Parathyroid adenoma (tissue), 2 donors: ENCODE measurements at regions not wholly inside any gene's neighbourhood (a gene's known extent, or its start where the extent isn't known, plus 50 kb on each side); places are given as distances from the start of the nearest gene placed in this dataset.

Experiments used
- H2AFZ ChIP-seq: fragments of 300-600 bp; sonication (generic); one replicate; pipeline ENCODE4 v1.7.0; 2017; ENCODE audit warnings: antibody characterized with exemption, mild to moderate bottlenecking
- H3K27ac ChIP-seq: fragments of 300-600 bp; sonication (generic); one replicate; pipeline ENCODE4 v1.7.0; 2017
- H3K27me3 ChIP-seq: fragments of 300-600 bp; sonication (generic); one replicate; pipeline ENCODE4 v1.7.0; 2017; ENCODE audit warnings: low read length; ENCODE audit not compliant: control insufficient read depth, insufficient read depth
- H3K36me3 ChIP-seq: fragments of 300-600 bp; sonication (generic); one replicate; pipeline ENCODE4 v1.7.0; 2017; ENCODE audit warnings: low read length; ENCODE audit not compliant: control insufficient read depth, insufficient read depth
- H3K4me1 ChIP-seq: fragments of 300-600 bp; sonication (generic); one replicate; pipeline ENCODE4 v1.7.0; 2017; ENCODE audit warnings: control low read depth
- H3K4me2 ChIP-seq: fragments of 300-600 bp; sonication (generic); one replicate; pipeline ENCODE4 v1.7.0; 2017; ENCODE audit warnings: low read length
- H3K4me3 ChIP-seq: fragments of 300-600 bp; sonication (generic); one replicate; pipeline ENCODE4 v1.7.0; 2017; ENCODE audit warnings: low read depth, low read length
- H3K79me2 ChIP-seq: fragments of 300-600 bp; sonication (generic); one replicate; pipeline ENCODE4 v1.7.0; 2017; ENCODE audit warnings: control low read depth
- H3K9ac ChIP-seq: fragments of 300-600 bp; sonication (generic); one replicate; pipeline ENCODE4 v1.7.0; 2017; ENCODE audit warnings: mild to moderate bottlenecking
- H3K9me3 ChIP-seq: fragments of 300-600 bp; sonication (generic); one replicate; pipeline ENCODE4 v1.7.0; 2017; ENCODE audit warnings: low read length; ENCODE audit not compliant: control insufficient read depth
- TF ChIP-seq, protein P1 (sequence below): fragments of 300-600 bp; sonication (generic); IDR thresholded peaks from one replicate; pipeline ENCODE4 v1.7.0; 2017; ENCODE audit warnings: antibody characterized with exemption, mild to moderate bottlenecking
- donor health status: primary hyperparathyroidism.

DNA sequence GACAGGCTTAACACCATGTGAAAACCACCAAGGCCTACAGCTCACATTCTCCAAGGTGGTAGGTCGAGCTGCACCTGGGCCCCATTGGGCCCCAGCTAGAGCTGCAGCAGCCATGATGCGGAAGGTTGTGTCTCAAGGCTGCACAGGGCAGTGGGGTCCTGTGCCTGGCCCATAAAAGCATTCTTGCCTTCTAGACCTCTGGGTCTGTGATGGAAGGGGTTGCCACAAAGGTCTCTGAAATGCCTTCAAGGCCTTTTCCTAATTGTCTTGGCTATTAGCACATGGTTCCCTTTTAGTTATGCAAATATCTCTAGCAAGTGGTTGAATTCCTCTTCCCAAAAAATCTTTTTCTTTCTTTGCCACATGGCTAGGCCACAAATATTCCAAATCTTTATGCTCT, 52.5 kb upstream of the C11orf58 start:
- Histone ChIP-seq H3K9me3 (no peaks in the 10 kb centered on the region), H2AFZ (no peak overlapping the region), H3K4me3 (no peak overlapping the region), H3K4me2 (no peak overlapping the region), H3K4me1 (no peaks in the 10 kb centered on the region), H3K27me3 (no peaks in the 10 kb centered on the region), H3K27ac (no peak overlapping the region), H3K36me3 (no peaks in the 10 kb centered on the region), H3K79me2 (no peaks in the 10 kb centered on the region), H3K9ac (no peak overlapping the region)
- TF ChIP-seq, protein P1, sequence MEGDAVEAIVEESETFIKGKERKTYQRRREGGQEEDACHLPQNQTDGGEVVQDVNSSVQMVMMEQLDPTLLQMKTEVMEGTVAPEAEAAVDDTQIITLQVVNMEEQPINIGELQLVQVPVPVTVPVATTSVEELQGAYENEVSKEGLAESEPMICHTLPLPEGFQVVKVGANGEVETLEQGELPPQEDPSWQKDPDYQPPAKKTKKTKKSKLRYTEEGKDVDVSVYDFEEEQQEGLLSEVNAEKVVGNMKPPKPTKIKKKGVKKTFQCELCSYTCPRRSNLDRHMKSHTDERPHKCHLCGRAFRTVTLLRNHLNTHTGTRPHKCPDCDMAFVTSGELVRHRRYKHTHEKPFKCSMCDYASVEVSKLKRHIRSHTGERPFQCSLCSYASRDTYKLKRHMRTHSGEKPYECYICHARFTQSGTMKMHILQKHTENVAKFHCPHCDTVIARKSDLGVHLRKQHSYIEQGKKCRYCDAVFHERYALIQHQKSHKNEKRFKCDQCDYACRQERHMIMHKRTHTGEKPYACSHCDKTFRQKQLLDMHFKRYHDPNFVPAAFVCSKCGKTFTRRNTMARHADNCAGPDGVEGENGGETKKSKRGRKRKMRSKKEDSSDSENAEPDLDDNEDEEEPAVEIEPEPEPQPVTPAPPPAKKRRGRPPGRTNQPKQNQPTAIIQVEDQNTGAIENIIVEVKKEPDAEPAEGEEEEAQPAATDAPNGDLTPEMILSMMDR = no peak

DNA sequence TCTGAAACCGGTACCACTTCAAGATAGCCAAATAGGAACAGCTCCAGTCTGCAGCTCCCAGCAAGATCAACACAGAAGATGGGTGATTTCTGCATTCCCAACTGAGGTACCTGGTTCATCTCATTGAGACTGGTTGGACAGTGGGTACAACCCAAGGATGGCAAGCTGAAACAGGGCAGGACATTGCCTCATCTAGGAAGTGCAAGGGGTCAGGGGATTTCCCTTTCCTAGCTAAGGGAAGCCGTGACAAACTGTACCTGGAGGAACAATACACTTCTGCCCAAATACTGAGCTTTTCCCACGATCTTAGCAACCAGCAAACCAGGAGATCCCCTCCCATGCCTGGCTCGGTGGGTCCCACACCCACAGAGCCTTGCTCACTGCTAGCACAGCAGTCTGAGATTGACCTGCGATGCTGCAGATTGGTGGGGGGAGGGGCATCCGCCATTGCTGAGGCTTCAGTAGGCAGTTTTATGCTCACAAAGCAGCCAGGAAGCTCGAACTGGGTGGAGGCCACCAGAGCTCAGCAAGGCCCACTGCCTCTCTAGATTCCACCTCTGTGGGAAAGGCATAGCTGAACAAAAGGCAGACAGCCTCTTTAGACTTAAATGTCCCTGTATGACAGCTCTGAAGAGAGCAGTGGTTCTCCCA, 59.9 kb upstream of the C11orf58 start:
- TF ChIP-seq, protein P1 = no peak
- Histone ChIP-seq H3K4me1 (no peaks in the 10 kb centered on the region), H2AFZ (no peak overlapping the region), H3K9ac (no peak overlapping the region), H3K27ac (no peak overlapping the region), H3K27me3 (no peaks in the 10 kb centered on the region), H3K36me3 (no peaks in the 10 kb centered on the region), H3K79me2 (no peaks in the 10 kb centered on the region), H3K4me2 (no peak overlapping the region), H3K4me3 (no peak overlapping the region), H3K9me3 (no peaks in the 10 kb centered on the region)

DNA sequence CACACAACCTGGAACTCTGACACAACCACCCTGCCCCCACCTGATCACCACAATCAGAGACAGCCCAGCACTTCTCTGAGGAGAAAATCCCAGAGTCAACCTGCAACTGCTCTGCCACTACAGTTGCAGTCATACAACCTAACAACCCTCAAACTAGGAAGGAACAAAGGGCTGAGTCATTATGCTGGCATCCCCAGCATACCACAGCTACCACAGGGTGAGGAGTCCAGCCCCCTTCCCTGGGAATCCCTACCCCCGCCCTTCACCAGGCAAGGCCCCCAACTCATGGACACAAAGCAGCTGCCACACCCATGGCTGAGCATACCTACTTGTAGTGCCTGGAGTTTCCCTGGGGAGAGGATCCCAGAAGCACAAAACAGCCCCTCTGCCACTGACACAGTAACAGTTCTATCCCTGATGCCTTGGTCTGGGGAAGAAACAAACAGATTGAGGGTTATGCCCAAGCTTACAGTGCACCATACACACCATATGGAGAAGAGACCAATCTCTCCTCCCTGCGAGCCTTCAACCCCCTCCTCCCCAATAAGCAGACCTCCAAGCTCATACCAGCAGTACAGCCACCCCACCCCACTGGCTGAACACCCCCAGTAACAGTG, 68.5 kb upstream of the C11orf58 start:
- H3K9me3 ChIP-seq = no peaks in the 10 kb centered on the region
- H3K9ac ChIP-seq = no peak overlapping the region
- no peak overlapping the region for H3K27ac ChIP-seq
- no peak overlapping the region for H3K4me3 ChIP-seq
- no peaks in the 10 kb centered on the region for H3K4me1 ChIP-seq
- no peaks in the 10 kb centered on the region for H3K36me3 ChIP-seq
- no peaks in the 10 kb centered on the region for H3K79me2 ChIP-seq
- no peaks in the 10 kb centered on the region for H3K27me3 ChIP-seq
- no peak overlapping the region for H3K4me2 ChIP-seq
- TF ChIP-seq, protein P1 = no peak
- H2AFZ ChIP-seq = no peak overlapping the region

DNA sequence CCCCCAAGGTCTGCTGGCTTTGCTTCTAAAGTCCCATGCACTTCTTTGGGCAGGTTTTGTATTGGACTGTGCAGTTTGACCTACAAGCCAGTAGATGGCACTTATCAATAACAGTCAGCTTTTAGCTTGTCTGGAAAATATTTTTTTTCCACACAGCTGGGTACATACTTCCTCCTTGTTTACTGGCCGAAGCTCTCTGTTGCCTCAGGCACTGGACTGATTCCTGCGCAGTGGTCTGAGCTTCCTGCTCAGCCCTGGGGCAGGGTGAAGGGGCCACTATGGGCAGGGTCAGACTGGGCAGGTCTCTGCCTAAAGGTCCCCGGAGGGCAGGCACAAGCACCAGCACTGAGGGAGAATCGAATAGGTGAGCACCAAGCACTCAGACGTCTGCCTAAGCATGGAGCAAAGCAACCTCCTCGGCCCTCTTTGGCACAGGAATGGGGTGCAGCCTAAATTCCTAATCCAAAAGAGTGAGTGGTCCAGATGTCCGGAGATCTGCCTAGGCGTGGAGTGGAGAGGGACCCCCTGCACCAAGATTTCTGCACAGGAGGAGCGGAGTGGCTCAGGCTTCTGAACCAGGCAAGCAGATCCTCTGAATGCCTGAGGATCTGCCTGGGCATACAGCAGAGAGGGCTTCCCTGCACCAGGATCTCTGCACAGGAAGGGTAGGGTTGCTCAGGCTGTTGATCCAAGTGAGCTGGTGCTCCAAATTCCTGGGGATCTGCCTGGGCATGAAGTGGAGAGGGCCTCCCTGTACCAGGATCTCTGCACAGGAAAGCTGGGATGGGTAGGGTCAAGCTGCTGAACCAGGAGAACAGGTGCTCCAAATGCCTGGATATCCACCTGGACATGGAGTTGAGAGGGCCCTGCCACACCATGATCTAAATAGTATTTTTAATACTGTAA, 105.9 kb upstream of the C11orf58 start:
- Histone ChIP-seq H3K9me3 (no peaks in the 10 kb centered on the region), H3K27me3 (no peaks in the 10 kb centered on the region), H3K27ac (no peak overlapping the region), H3K79me2 (no peaks in the 10 kb centered on the region), H3K9ac (no peak overlapping the region), H3K4me3 (no peak overlapping the region), H2AFZ (no peak overlapping the region), H3K4me2 (no peak overlapping the region), H3K4me1 (no peaks in the 10 kb centered on the region), H3K36me3 (no peaks in the 10 kb centered on the region)
- TF ChIP-seq, protein P1 = no peak
